ENCODE measurements at regions not wholly inside any gene's neighbourhood (a gene's known extent, or its start where the extent isn't known, plus 50 kb on each side); places are given as distances from the start of the nearest gene placed in this dataset.

DNA sequence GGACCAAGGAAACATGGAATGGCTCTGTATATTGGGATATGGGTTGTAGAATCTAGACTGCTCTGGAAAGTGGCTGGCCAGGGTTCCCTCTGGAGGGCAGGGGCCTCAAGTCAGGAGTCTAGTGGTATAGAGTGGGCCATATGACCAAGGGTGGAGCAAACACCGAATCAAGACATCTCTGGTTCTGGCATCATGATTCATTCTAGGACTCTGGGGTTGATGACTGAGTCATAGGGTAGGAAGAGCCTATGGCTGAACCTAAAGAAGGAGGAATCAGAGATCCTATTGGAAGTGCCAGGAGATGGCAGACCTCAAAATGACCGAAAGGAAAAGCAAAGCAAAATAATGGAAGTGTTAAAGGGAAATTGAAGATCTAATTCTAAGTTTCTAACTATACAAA, 356.4 kb upstream of the PRICKLE1 start:
- H3K4me3 Mint-ChIP-seq = no peak overlapping the region
- no peaks in the 10 kb centered on the region for H3K4me1 Mint-ChIP-seq (ENCODE audit: low read depth)
- H3K36me3 Mint-ChIP-seq (ENCODE audit: low read depth) = peaks cover 12% of the 10 kb centered on the region
- DNase-seq = no peak
- peaks cover 46% of the 10 kb centered on the region for H3K9me3 Mint-ChIP-seq
- no peak overlapping the region for H3K27ac Mint-ChIP-seq
- peaks cover 2% of the 10 kb centered on the region; the same call in 1 of the 2 replicates for H3K27me3 Mint-ChIP-seq (ENCODE audit: insufficient read depth)
- TF ChIP-seq, protein P1, sequence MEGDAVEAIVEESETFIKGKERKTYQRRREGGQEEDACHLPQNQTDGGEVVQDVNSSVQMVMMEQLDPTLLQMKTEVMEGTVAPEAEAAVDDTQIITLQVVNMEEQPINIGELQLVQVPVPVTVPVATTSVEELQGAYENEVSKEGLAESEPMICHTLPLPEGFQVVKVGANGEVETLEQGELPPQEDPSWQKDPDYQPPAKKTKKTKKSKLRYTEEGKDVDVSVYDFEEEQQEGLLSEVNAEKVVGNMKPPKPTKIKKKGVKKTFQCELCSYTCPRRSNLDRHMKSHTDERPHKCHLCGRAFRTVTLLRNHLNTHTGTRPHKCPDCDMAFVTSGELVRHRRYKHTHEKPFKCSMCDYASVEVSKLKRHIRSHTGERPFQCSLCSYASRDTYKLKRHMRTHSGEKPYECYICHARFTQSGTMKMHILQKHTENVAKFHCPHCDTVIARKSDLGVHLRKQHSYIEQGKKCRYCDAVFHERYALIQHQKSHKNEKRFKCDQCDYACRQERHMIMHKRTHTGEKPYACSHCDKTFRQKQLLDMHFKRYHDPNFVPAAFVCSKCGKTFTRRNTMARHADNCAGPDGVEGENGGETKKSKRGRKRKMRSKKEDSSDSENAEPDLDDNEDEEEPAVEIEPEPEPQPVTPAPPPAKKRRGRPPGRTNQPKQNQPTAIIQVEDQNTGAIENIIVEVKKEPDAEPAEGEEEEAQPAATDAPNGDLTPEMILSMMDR (IDR thresholded peaks at IDR 0.05) = no peak

DNA sequence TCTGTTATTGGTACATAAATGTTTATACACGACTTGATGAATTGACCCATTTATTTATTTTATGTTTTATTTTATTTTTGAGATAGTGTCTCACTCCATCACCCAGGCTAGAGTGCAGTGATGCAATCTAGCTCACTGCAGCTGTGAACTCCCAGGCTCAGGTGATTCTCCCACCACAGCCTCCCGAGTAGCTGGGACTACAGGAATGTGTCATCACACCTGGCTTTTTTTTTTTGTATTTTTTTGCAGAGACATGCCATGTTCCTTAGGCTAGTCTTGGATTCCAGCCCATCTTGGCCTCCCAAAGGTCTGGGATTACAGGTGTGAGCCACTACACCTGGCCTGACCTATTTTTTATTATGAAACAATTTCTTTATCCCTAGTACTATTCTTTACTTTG, 355.0 kb upstream of the PRICKLE1 start:
- Mint-ChIP-seq H3K27ac (no peak overlapping the region), H3K36me3 (ENCODE audit: low read depth) (peaks cover 12% of the 10 kb centered on the region), H3K9me3 (peaks cover 60% of the 10 kb centered on the region), H3K4me1 (ENCODE audit: low read depth) (no peaks in the 10 kb centered on the region), H3K4me3 (no peak overlapping the region), H3K27me3 (ENCODE audit: insufficient read depth) (peaks cover 2% of the 10 kb centered on the region; the same call in 1 of the 2 replicates)
- no peak for DNase-seq
- TF ChIP-seq, protein P1 (IDR thresholded peaks at IDR 0.05) = no peak

DNA sequence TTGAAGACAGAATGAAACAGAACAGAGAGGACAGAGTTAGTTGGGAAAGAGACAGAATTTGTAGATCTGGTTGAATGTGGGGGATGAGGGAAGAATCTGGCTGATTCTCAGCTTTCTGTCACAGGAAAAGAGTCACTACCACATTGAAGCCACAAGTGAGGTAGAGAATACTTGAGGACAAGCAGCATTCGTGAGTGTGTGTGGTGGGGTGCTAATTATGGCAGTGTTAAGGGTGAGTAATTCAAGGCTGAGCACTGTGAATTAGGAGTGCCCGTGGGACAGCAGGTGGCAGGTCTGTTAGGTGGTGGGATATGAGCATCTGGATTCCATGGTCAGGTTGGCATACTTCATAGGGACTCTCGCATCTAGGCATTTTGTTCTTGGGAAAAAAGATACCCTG, 347.4 kb upstream of the PRICKLE1 start:
- H3K4me1 Mint-ChIP-seq (ENCODE audit: low read depth) = peaks cover 7% of the 10 kb centered on the region; the same call in 1 of the 2 replicates
- H3K27me3 Mint-ChIP-seq (ENCODE audit: insufficient read depth) = no peaks in the 10 kb centered on the region; the same call in 1 of the 2 replicates
- H3K4me3 Mint-ChIP-seq = no peak overlapping the region
- H3K9me3 Mint-ChIP-seq = peaks cover 28% of the 10 kb centered on the region
- DNase-seq = no peak
- H3K36me3 Mint-ChIP-seq (ENCODE audit: low read depth) = peaks cover 7% of the 10 kb centered on the region
- H3K27ac Mint-ChIP-seq = no peak overlapping the region
- TF ChIP-seq, protein P1 (IDR thresholded peaks at IDR 0.05) = no peak

DNA sequence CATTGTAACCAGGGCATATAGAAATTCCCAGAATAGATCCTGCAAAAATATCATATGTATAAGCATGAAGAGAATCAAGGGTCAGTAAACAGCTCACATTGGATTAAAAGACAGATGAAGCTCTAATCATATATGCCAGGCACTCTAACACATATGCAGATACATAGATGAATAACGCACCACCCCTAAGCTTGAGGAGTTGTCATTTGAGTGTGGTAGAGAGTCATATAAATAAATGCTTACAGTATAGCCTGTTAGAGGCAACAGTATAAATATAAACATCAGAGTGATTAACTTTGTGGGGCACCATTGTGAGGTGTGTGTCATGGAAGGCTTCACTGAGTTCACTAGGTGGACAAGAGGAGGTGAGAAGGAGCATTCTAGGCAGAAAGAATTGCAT, 346.7 kb upstream of the PRICKLE1 start:
- DNase-seq = no peak
- Mint-ChIP-seq H3K36me3 (ENCODE audit: low read depth) (peaks cover 2% of the 10 kb centered on the region), H3K27me3 (ENCODE audit: insufficient read depth) (no peaks in the 10 kb centered on the region; the same call in 1 of the 2 replicates), H3K4me1 (ENCODE audit: low read depth) (peaks cover 7% of the 10 kb centered on the region; the same call in 1 of the 2 replicates), H3K9me3 (peaks cover 20% of the 10 kb centered on the region), H3K27ac (no peak overlapping the region), H3K4me3 (no peak overlapping the region)
- TF ChIP-seq, protein P1 (IDR thresholded peaks at IDR 0.05) = no peak

DNA sequence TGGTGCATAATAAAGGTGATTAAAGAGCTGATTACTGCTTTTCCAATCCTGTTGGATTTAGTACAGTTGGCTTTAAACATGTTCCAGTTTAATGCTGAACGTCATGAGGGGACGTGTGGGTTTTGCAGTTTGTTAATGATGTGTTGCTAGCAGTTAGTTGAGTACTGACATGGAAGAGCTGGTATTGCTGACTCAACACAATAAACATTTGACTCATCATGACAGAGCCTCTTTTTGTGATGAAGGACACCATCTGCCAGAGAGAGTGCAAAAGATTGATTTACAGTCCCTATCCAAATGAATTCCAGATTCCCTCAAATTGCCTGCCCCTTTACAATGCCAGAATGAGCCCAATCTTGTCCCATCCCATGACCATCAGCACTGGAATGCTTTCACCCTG, 346.2 kb upstream of the PRICKLE1 start:
- Mint-ChIP-seq H3K4me1 (ENCODE audit: low read depth) (peaks cover 7% of the 10 kb centered on the region; the same call in 1 of the 2 replicates), H3K4me3 (no peak overlapping the region), H3K27me3 (ENCODE audit: insufficient read depth) (no peaks in the 10 kb centered on the region; the same call in 1 of the 2 replicates), H3K27ac (no peak overlapping the region), H3K9me3 (peaks cover 15% of the 10 kb centered on the region), H3K36me3 (ENCODE audit: low read depth) (no peaks in the 10 kb centered on the region)
- peak; percentile 5 for DNase-seq
- TF ChIP-seq, protein P1 (IDR thresholded peaks at IDR 0.05) = no peak

DNA sequence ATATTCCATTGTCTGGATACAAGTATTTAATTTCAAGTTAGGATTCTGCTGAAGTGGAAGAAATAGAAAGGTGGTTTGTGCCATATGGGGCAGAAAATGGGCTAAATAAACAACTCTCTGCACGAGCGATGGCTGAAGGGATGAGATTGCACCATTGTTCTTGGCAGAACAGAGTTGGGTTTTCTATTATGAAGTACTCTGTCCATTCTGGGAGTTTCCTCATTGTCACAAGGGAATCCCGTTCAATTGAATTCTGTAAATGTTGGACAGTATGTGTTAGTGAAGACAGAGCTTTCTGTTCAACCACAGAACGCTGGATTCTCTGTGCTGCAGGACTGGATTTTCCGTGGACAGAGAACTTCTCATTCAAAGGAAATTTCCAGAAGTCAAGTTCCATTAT, 345.5 kb upstream of the PRICKLE1 start:
- peaks cover 9% of the 10 kb centered on the region; the same call in 1 of the 2 replicates for H3K9me3 Mint-ChIP-seq
- no peak for DNase-seq
- no peak overlapping the region for H3K27ac Mint-ChIP-seq
- TF ChIP-seq, protein P1 (IDR thresholded peaks at IDR 0.05) = no peak
- H3K4me3 Mint-ChIP-seq = no peak overlapping the region
- H3K27me3 Mint-ChIP-seq (ENCODE audit: insufficient read depth) = no peaks in the 10 kb centered on the region; the same call in 1 of the 2 replicates
- H3K36me3 Mint-ChIP-seq (ENCODE audit: low read depth) = no peaks in the 10 kb centered on the region
- H3K4me1 Mint-ChIP-seq (ENCODE audit: low read depth) = peaks cover 7% of the 10 kb centered on the region; the same call in 1 of the 2 replicates
